ENCODE measurements at regions not wholly inside any gene's neighbourhood (a gene's known extent, or its start where the extent isn't known, plus 50 kb on each side); places are given as distances from the start of the nearest gene placed in this dataset.
A peak's percentile ranks its signal among the peaks of the same experiment; 100 is the strongest.

DNA sequence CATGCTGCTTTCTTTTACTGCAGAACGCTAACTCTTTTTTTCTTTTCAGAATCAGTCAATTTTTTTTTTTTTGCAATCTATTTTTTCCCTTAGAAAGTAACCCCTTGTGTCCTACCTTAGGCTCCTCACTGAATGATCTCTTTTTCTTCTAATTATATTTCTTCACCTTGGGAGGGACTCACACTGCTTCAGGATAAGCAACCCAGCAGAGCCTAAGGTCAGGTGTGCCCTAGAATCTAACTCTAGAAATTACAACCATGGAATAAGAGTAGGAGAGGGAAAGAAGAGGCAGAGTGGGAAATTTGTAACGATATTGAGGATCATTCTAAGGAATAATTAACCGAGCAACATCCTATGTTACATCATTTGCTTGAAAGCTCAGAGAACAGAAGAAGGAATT, 564.0 kb upstream of the MEF2C start:
- intact Hi-C loops (cut with DNase I; ENCODE audit: low total_unique reads) = no loop called here
- no peak overlapping the region for H3K4me3 ChIP-seq
- WGBS, 5 donors = 72 to 85% (median 76%) methylated on average over 3 of the region's 3 CpGs
- peak overlapping the region in 3 of 8 donors; percentile 5 to 77 (median 75) for H3K27ac ChIP-seq
- no peaks in the 10 kb centered on the region for H3K9me3 ChIP-seq
- no peaks in the 10 kb centered on the region for H3K36me3 ChIP-seq
- TF ChIP-seq, protein P1, sequence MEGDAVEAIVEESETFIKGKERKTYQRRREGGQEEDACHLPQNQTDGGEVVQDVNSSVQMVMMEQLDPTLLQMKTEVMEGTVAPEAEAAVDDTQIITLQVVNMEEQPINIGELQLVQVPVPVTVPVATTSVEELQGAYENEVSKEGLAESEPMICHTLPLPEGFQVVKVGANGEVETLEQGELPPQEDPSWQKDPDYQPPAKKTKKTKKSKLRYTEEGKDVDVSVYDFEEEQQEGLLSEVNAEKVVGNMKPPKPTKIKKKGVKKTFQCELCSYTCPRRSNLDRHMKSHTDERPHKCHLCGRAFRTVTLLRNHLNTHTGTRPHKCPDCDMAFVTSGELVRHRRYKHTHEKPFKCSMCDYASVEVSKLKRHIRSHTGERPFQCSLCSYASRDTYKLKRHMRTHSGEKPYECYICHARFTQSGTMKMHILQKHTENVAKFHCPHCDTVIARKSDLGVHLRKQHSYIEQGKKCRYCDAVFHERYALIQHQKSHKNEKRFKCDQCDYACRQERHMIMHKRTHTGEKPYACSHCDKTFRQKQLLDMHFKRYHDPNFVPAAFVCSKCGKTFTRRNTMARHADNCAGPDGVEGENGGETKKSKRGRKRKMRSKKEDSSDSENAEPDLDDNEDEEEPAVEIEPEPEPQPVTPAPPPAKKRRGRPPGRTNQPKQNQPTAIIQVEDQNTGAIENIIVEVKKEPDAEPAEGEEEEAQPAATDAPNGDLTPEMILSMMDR (IDR thresholded peaks at IDR 0.05 in 8 of 11, conservative IDR thresholded peaks at IDR 0.05 in 3 of 11) = no peak
- TF ChIP-seq POLR2A (IDR thresholded peaks at IDR 0.05) (no peak), POLR2AphosphoS5 (IDR thresholded peaks at IDR 0.05) (no peak)
- H3K27me3 ChIP-seq (replicated peaks in 1 of 7) = no peaks in the 10 kb centered on the region
- H3K4me1 ChIP-seq = peaks cover 0 to 44% (median 4%) of the 10 kb centered on the region in 6 donors
- DNase-seq = no peak

DNA sequence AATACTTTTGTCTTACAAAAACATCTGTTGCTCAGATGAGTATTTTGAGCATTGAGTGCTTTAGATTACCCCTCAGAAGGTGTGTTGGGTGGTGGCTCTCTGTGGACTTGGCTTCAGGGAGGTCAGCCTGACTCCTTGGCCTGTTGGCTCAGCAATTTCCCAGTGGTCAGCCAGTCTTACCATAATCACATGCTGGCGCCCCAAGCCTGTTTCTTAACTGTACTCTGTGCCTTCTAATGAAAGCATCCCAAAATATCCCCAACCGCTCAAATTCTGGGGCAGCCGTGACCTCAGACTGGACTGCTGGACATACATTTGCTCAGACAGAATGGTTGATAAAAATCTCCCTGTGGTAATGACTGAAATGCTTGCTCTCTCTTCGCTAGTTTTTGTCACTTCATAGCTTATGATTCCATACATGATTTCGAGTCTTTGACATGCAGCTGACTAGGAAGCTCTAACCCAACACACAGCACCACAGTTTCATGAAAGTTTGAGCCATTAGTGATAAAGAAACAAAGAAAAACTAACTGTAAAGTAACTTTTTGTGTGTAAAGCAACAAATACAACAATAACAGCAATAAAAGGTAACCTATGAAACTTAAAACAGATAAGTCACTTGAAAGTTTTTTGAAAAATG, 562.2 kb upstream of the MEF2C start:
- Histone ChIP-seq H3K4me3 (no peak overlapping the region), H3K36me3 (no peaks in the 10 kb centered on the region), H3K27ac (peak overlapping the region in 6 of 8 donors; percentile 53 to 77 (median 64)), H3K27me3 (replicated peaks in 1 of 7) (no peaks in the 10 kb centered on the region), H3K4me1 (peaks cover 0 to 60% (median 4%) of the 10 kb centered on the region in 6 donors), H3K9me3 (no peaks in the 10 kb centered on the region)
- WGBS, 5 donors = 81 to 88% (median 85%) methylated on average over 5 of the region's 5 CpGs
- DNase-seq = no peak
- intact Hi-C loops (cut with DNase I; ENCODE audit: low total_unique reads) = no loop called here
- TF ChIP-seq POLR2A (IDR thresholded peaks at IDR 0.05) = no peak
- TF ChIP-seq, protein P1 (IDR thresholded peaks at IDR 0.05 in 8 of 11, conservative IDR thresholded peaks at IDR 0.05 in 3 of 11) = no peak
- TF ChIP-seq POLR2AphosphoS5 (IDR thresholded peaks at IDR 0.05) = no peak

DNA sequence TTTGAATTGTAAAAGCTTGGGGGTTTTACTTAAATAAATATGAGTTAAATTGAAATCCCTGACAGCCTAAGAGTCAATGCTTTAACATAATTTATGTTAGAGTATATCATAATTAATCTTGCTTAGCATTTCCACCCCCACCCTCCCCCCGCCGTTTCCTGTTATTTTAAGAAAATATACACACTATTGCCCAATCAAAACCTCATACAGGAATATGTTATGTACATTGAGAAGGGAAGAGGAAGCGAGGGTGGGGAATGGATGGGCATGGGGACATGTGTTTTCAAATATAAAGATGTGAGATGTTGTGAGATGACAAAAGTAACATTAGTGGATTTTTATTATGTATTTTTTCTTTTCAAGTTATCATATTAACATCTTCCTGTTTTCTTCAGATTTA, 561.1 kb upstream of the MEF2C start:
- Histone ChIP-seq H3K4me1 (peaks cover 0 to 65% (median 4%) of the 10 kb centered on the region in 6 donors), H3K9me3 (no peaks in the 10 kb centered on the region), H3K4me3 (no peak overlapping the region), H3K36me3 (no peaks in the 10 kb centered on the region), H3K27ac (peak overlapping the region; percentile 6 to 77 (median 58)), H3K27me3 (replicated peaks in 1 of 7) (no peaks in the 10 kb centered on the region)
- no peak for TF ChIP-seq POLR2A (IDR thresholded peaks at IDR 0.05)
- TF ChIP-seq, protein P1 (IDR thresholded peaks at IDR 0.05 in 8 of 11, conservative IDR thresholded peaks at IDR 0.05 in 3 of 11) = no peak
- no peak for TF ChIP-seq POLR2AphosphoS5 (IDR thresholded peaks at IDR 0.05)
- no peak for DNase-seq
- intact Hi-C loops (cut with DNase I; ENCODE audit: low total_unique reads) = no loop called here
- 22 to 33% (median 26%) methylated on average over 3 of the region's 3 CpGs for WGBS, 5 donors

DNA sequence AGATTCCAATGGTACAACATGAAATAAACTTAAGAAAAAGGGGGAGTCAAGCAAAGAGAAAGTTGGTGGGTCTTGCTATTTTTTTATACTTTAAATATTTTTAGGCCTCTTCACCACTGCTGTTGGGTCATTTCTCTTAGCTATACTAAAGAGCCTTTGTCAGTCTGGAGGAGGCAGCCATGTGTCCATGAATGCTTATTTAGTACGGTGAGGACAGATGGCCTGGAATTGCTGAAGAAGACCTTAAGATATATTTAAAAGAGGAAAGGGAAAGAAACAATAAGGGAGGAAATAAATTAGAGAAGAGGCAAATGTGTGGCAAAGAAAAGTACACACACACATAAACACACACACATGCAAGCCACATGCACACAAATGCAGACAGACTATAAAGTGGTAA, 560.5 kb upstream of the MEF2C start:
- intact Hi-C loops (cut with DNase I; ENCODE audit: low total_unique reads) = no loop called here
- Histone ChIP-seq H3K4me1 (peaks cover 0 to 65% (median 4%) of the 10 kb centered on the region in 6 donors), H3K4me3 (no peak overlapping the region), H3K27me3 (replicated peaks in 1 of 7) (no peaks in the 10 kb centered on the region), H3K27ac (peak overlapping the region; percentile 6 to 77 (median 50)), H3K36me3 (no peaks in the 10 kb centered on the region), H3K9me3 (no peaks in the 10 kb centered on the region)
- DNase-seq = no peak
- WGBS, 5 donors = 44 to 58% (median 53%) methylated on average over 1 of the region's 1 CpG
- TF ChIP-seq POLR2A (IDR thresholded peaks at IDR 0.05) (no peak), POLR2AphosphoS5 (IDR thresholded peaks at IDR 0.05) (no peak)
- TF ChIP-seq, protein P1 (IDR thresholded peaks at IDR 0.05 in 8 of 11, conservative IDR thresholded peaks at IDR 0.05 in 3 of 11) = no peak

All from spleen (tissue), 11 donors.